Stimulated activated CD4-positive, alpha-beta T cell treated with anti-CD3 and anti-CD28 coated beads, Interleukin-4, amount 100 ng/mL, for 24 hours (primary cell): ENCODE measurements at regions not wholly inside any gene's neighbourhood (a gene's known extent, or its start where the extent isn't known, plus 50 kb on each side); places are given as distances from the start of the nearest gene placed in this dataset.
"Not testable (repeated sequence)": the region's sequence is repeated elsewhere in the genome, so short reads cannot be mapped to it uniquely, and the experiment has no call there.

Experiments used
- DNase-seq: peaks from one replicate; pipeline ENCODE4 v3.0.0-alpha.2; 2020

GRCh38 chr11:97909614-97910399 is 1110.9 kb upstream of the CNTN5 start:
- no peak for DNase-seq

- DNase-seq: no peak
These were observed 1108.1 kb upstream of the CNTN5 start for GRCh38 chr11:97912629-97913028.

GRCh38 chr11:97922933-97923332 is 1097.8 kb upstream of the CNTN5 start:
- not testable (repeated sequence) for DNase-seq

- no peak for DNase-seq
These were observed 1086.1 kb upstream of the CNTN5 start for GRCh38 chr11:97934572-97935208.

GRCh38 chr11:97937501-97937900 is 1083.2 kb upstream of the CNTN5 start:
- DNase-seq: no peak

GRCh38 chr11:97938789-97939188 is 1082.0 kb upstream of the CNTN5 start:
- DNase-seq: no peak

- DNase-seq: no peak
These were observed 1077.3 kb upstream of the CNTN5 start for GRCh38 chr11:97943493-97943892.

GRCh38 chr11:97948793-97949192 is 1072.0 kb upstream of the CNTN5 start:
- no peak for DNase-seq

- DNase-seq: no peak
These were observed 1065.2 kb upstream of the CNTN5 start for GRCh38 chr11:97955595-97955994.

GRCh38 chr11:97956904-97957303 is 1063.8 kb upstream of the CNTN5 start:
- DNase-seq: no peak

- DNase-seq: no peak
These were observed 1059.3 kb upstream of the CNTN5 start for GRCh38 chr11:97961431-97961830.

GRCh38 chr11:97962758-97963157 is 1058.0 kb upstream of the CNTN5 start:
- no peak for DNase-seq

GRCh38 chr11:97963528-97964331 is 1057.0 kb upstream of the CNTN5 start:
- no peak for DNase-seq

- no peak for DNase-seq
These were observed 1056.3 kb upstream of the CNTN5 start for GRCh38 chr11:97964332-97965004.

- no peak for DNase-seq
These were observed 1054.7 kb upstream of the CNTN5 start for GRCh38 chr11:97965849-97966646.

GRCh38 chr11:97966901-97967300 is 1053.8 kb upstream of the CNTN5 start:
- DNase-seq: no peak

GRCh38 chr11:97968071-97968470 is 1052.7 kb upstream of the CNTN5 start:
- no peak for DNase-seq

GRCh38 chr11:97972731-97973130 is 1048.0 kb upstream of the CNTN5 start:
- no peak for DNase-seq

GRCh38 chr11:97973352-97973857 is 1047.3 kb upstream of the CNTN5 start:
- DNase-seq: no peak

- DNase-seq: no peak
These were observed 1045.8 kb upstream of the CNTN5 start for GRCh38 chr11:97974798-97975498.

- no peak for DNase-seq
These were observed 1043.0 kb upstream of the CNTN5 start for GRCh38 chr11:97977726-97978125.
